Liver (tissue), 8 donors: ENCODE measurements at regions not wholly inside any gene's neighbourhood (a gene's known extent, or its start where the extent isn't known, plus 50 kb on each side); places are given as distances from the start of the nearest gene placed in this dataset.

Experiments
- DNase-seq: peaks from one replicate; pipeline ENCODE4 v3.0.0-alpha.2; 2017; ENCODE audit warnings: low spot score
- H3K27ac ChIP-seq, 2 donors: one replicate each; pipeline ENCODE4 v1.7.0; 2013; ENCODE audit warnings: inconsistent platforms in 2 of 2, low read length in 2 of 2, control low read depth in 1 of 2, low read depth in 1 of 2, mild to moderate bottlenecking in 1 of 2
- H3K27me3 ChIP-seq, 4 donors: one replicate each; pipeline versions ENCODE4 v1.6.1 to v1.7.0; 2013; ENCODE audit warnings: low read length in 3 of 4, inconsistent platforms in 1 of 4, mild to moderate bottlenecking in 1 of 4, moderate library complexity in 1 of 4; ENCODE audit not compliant: control insufficient read depth in 4 of 4, insufficient read depth in 4 of 4
- H3K36me3 ChIP-seq, 4 donors: one replicate each; pipeline versions ENCODE4 v1.6.1 to v1.7.0; 2013; ENCODE audit warnings: low read length in 3 of 4, mild to moderate bottlenecking in 3 of 4, low read depth in 1 of 4, moderate library complexity in 1 of 4; ENCODE audit not compliant: control insufficient read depth in 4 of 4, insufficient read depth in 3 of 4
- H3K4me1 ChIP-seq, 4 donors: one replicate each; pipeline versions ENCODE4 v1.6.1 to v1.7.0; 2013; ENCODE audit warnings: low read length in 3 of 4, mild to moderate bottlenecking in 3 of 4, moderate library complexity in 1 of 4; ENCODE audit not compliant: control insufficient read depth in 4 of 4, insufficient read depth in 4 of 4
- H3K4me3 ChIP-seq, 3 donors: one replicate each; pipeline versions ENCODE4 v1.6.1 to v1.7.0; 2013; ENCODE audit warnings: low read length in 3 of 3, control low read depth in 1 of 3, low read depth in 1 of 3, mild to moderate bottlenecking in 1 of 3
- H3K9ac ChIP-seq, 2 donors: one replicate each; pipeline ENCODE4 v1.7.0; 2013; ENCODE audit warnings: low read length in 2 of 2, mild to moderate bottlenecking in 2 of 2, moderate library complexity in 2 of 2, control low read depth in 1 of 2, low read depth in 1 of 2
- H3K9me3 ChIP-seq, 4 donors: one replicate each; pipeline versions ENCODE4 v1.6.1 to v1.7.0; 2013; ENCODE audit warnings: low read length in 3 of 4; ENCODE audit not compliant: control insufficient read depth in 4 of 4
- CTCF ChIP-seq: fragments of 150-350 bp; IDR thresholded peaks from 2 replicates; pipeline ENCODE4 v1.5.1; 2017; ENCODE audit warnings: improper control_type of control experiment, low read depth, low read length; ENCODE audit not compliant: missing input control
- EGR1 ChIP-seq, 2 donors: IDR thresholded peaks; 2 replicates each; pipeline ENCODE4 v1.6.1; 2016 to 2018; ENCODE audit warnings: antibody characterized with exemption in 2 of 2, low read depth in 2 of 2
- FOXA1 ChIP-seq: IDR thresholded peaks from 2 replicates; pipeline ENCODE4 v1.6.1; 2016; ENCODE audit warnings: antibody characterized with exemption
- FOXA2 ChIP-seq: IDR thresholded peaks from 2 replicates; pipeline ENCODE4 v1.6.1; 2016; ENCODE audit warnings: antibody characterized with exemption
- GABPA ChIP-seq, 2 donors: IDR thresholded peaks in 1 of 2; conservative IDR thresholded peaks in 1 of 2; 2 replicates each; pipeline ENCODE4 v1.6.1; 2016; ENCODE audit warnings: antibody characterized with exemption in 2 of 2, mild to moderate bottlenecking in 1 of 2, moderate library complexity in 1 of 2
- HNF4A ChIP-seq, 2 donors: conservative IDR thresholded peaks; 2 replicates each; pipeline ENCODE4 v1.6.1; 2016; ENCODE audit warnings: antibody characterized with exemption in 2 of 2, mild to moderate bottlenecking in 2 of 2
- HNF4G ChIP-seq: IDR thresholded peaks from 2 replicates; pipeline ENCODE4 v1.6.1; 2016; ENCODE audit warnings: antibody characterized with exemption
- JUND ChIP-seq, 2 donors: IDR thresholded peaks; 2 replicates each; pipeline ENCODE4 v1.6.1; 2016; ENCODE audit warnings: antibody characterized with exemption in 2 of 2
- MAX ChIP-seq: IDR thresholded peaks from 2 replicates; pipeline ENCODE4 v1.6.1; 2016; ENCODE audit warnings: antibody characterized with exemption
- NR2F2 ChIP-seq: IDR thresholded peaks from 2 replicates; pipeline ENCODE4 v1.6.1; 2016; ENCODE audit warnings: antibody characterized with exemption
- RAD21 ChIP-seq, 2 donors: IDR thresholded peaks; 2 replicates each; pipeline ENCODE4 v1.6.1; 2016; ENCODE audit warnings: antibody characterized with exemption in 2 of 2, mild to moderate bottlenecking in 2 of 2
- YY1 ChIP-seq: IDR thresholded peaks from 2 replicates; pipeline ENCODE4 v1.6.1; 2016; ENCODE audit warnings: antibody characterized with exemption, mild to moderate bottlenecking
- WGBS: extraction: QIAGEN DNeasy Blood & Tissue Kit; methylation state at CpG from one replicate; pipeline ENCODE4 v1.1.7; 2013; 5-methylcytosine and 5-hydroxymethylcytosine counted together
- TF ChIP-seq, protein P1 (sequence below): IDR thresholded peaks from 2 replicates; pipeline ENCODE4 v1.6.1; 2016; ENCODE audit warnings: antibody characterized with exemption, mild to moderate bottlenecking
- donor health status: healthy.
- donor health status: healthy.
- donor health status: healthy.
- donor health status: healthy.
- donor health status: healthy.

GRCh38 chr21:20641241-20641640, 357.0 kb upstream of the NCAM2 start:
- TF ChIP-seq MAX = no peak
- no peak for TF ChIP-seq EGR1 (IDR thresholded peaks at IDR 0.05; ENCODE audit: low read depth in 2 of 2)
- TF ChIP-seq NR2F2 = no peak
- TF ChIP-seq CTCF = no peak
- TF ChIP-seq YY1 = no peak
- TF ChIP-seq HNF4G = no peak
- no peak for TF ChIP-seq GABPA (IDR thresholded peaks at IDR 0.05 in 1 of 2, conservative IDR thresholded peaks at IDR 0.05 in 1 of 2)
- no peak for TF ChIP-seq JUND (IDR thresholded peaks at IDR 0.05)
- TF ChIP-seq, protein P1, sequence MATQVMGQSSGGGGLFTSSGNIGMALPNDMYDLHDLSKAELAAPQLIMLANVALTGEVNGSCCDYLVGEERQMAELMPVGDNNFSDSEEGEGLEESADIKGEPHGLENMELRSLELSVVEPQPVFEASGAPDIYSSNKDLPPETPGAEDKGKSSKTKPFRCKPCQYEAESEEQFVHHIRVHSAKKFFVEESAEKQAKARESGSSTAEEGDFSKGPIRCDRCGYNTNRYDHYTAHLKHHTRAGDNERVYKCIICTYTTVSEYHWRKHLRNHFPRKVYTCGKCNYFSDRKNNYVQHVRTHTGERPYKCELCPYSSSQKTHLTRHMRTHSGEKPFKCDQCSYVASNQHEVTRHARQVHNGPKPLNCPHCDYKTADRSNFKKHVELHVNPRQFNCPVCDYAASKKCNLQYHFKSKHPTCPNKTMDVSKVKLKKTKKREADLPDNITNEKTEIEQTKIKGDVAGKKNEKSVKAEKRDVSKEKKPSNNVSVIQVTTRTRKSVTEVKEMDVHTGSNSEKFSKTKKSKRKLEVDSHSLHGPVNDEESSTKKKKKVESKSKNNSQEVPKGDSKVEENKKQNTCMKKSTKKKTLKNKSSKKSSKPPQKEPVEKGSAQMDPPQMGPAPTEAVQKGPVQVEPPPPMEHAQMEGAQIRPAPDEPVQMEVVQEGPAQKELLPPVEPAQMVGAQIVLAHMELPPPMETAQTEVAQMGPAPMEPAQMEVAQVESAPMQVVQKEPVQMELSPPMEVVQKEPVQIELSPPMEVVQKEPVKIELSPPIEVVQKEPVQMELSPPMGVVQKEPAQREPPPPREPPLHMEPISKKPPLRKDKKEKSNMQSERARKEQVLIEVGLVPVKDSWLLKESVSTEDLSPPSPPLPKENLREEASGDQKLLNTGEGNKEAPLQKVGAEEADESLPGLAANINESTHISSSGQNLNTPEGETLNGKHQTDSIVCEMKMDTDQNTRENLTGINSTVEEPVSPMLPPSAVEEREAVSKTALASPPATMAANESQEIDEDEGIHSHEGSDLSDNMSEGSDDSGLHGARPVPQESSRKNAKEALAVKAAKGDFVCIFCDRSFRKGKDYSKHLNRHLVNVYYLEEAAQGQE = no peak
- Histone ChIP-seq H3K9ac (no peak overlapping the region), H3K27me3 (no peaks in the 10 kb centered on the region), H3K4me3 (no peak overlapping the region), H3K36me3 (no peaks in the 10 kb centered on the region), H3K9me3 (peaks cover 0 to 3% (median 0%) of the 10 kb centered on the region in 4 donors), H3K27ac (no peak overlapping the region), H3K4me1 (no peaks in the 10 kb centered on the region)
- no peak for DNase-seq
- 64% methylated on average over 2 of the region's 2 CpGs for WGBS

DNA sequence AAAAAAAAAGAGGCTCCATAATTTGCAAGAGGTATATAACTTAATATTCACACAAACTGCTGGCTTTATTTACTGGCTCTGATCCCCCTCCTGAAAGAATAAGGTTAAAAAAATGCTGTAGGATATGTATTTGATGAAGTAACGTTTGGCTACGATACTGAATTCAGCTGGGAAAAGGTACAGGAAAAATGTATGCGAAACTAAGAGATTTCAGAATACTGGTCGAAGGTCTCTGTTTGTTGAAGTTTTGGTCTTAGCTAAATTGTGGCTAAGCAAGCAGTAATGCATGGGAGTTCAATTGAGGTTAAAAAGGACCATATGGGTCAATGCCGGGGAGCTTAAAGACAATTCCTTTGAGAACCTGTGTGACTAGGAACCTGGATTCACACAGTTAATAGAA, 355.5 kb upstream of the NCAM2 start:
- peaks cover 0 to 9% (median 0%) of the 10 kb centered on the region in 4 donors for H3K9me3 ChIP-seq
- no peaks in the 10 kb centered on the region for H3K27me3 ChIP-seq
- H3K4me1 ChIP-seq = no peaks in the 10 kb centered on the region
- no peak overlapping the region for H3K27ac ChIP-seq
- WGBS = 75% methylated on average over 5 of the region's 5 CpGs
- H3K36me3 ChIP-seq = no peaks in the 10 kb centered on the region
- no peak overlapping the region for H3K4me3 ChIP-seq
- TF ChIP-seq FOXA2 (no peak), HNF4G (no peak), JUND (IDR thresholded peaks at IDR 0.05) (no peak), RAD21 (IDR thresholded peaks at IDR 0.05) (no peak), HNF4A (conservative IDR thresholded peaks at IDR 0.05) (no peak), FOXA1 (no peak), NR2F2 (no peak), YY1 (no peak)
- TF ChIP-seq, protein P1 = no peak
- DNase-seq = no peak
- no peak overlapping the region for H3K9ac ChIP-seq
